Myocyte (in vitro differentiated cells): ENCODE measurements at regions not wholly inside any gene's neighbourhood (a gene's known extent, or its start where the extent isn't known, plus 50 kb on each side); places are given as distances from the start of the nearest gene placed in this dataset.

Experiments
- DNase-seq: peaks from one replicate; pipeline ENCODE4 v3.0.0-alpha.2; 2012; ENCODE audit warnings: low read depth

DNA sequence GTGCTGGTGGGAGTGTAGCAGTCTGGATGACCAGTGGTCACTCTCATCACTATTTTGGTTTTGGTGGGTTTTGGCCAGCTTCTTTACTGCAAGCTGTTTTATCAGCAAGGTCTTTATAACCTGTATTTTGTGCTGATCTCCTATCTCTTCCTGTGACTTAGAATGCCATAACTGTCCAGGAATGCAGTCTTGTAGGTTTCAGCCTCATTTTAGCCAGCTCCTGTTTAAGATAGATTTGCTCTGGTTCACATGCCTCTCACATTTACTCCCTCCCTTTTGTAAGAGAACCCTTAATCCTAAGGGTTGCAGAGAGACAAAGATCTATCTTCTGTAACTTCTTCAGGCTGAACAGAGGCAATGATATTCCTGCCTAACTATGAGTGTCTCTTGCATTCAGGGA, 51.2 kb upstream of the INHBA start:
- no peak for DNase-seq
